ENCODE measurements at regions not wholly inside any gene's neighbourhood (a gene's known extent, or its start where the extent isn't known, plus 50 kb on each side); places are given as distances from the start of the nearest gene placed in this dataset.

DNA sequence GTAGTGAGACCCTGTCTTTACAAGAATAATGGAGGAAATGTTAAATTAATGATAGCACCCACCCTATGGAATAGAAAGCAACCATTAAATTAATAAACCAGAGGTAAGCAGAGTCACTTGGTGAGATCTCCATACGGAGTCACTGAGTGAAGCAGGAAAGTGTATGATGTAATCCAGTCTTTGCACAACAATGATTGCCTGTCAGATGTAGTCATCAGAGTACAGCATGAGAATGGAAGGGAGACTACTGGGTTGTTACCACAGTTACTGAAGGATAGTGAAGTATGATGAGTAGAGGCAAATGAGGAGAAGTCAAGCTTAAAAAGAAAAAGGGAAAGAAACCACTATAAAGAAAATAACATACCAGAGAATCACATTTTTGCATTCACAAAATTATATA lies 371.9 kb upstream of the SHH start:
- no peak for TF ChIP-seq CTCF (IDR thresholded peaks at IDR 0.05)
- TF ChIP-seq EZH2 (IDR thresholded peaks at IDR 0.05; ENCODE audit: borderline replicate concordance, insufficient read depth, low read depth, low read length, poor library complexity, severe bottlenecking): no peak

Data from B cell (primary cell).